Adrenal gland (tissue), 9 donors: ENCODE measurements at regions not wholly inside any gene's neighbourhood (a gene's known extent, or its start where the extent isn't known, plus 50 kb on each side); places are given as distances from the start of the nearest gene placed in this dataset.
"Not testable (repeated sequence)": the region's sequence is repeated elsewhere in the genome, so short reads cannot be mapped to it uniquely, and the experiment has no call there.

ENCODE experiments used
- DNase-seq, 7 donors: peaks; one replicate each; pipeline ENCODE4 v3.0.0-alpha.2; 2019 to 2020
- H3K27ac ChIP-seq, 5 donors: fragments of 200-600 bp; sonication (generic) in 4 of 5; 1 replicate in 3 of 5; 2 replicates in 2 of 5; pipeline versions ENCODE4 v1.5.1 to v1.8.0; 2016 to 2020; ENCODE audit warnings: mild to moderate bottlenecking in 1 of 5
- H3K27me3 ChIP-seq: fragments of 200-600 bp; 2 replicates; pipeline ENCODE4 v1.8.0; 2021
- H3K36me3 ChIP-seq, 2 donors: fragments of 200-600 bp; replicated peaks in 1 of 2; 1 replicate in 1 of 2; 2 replicates in 1 of 2; pipeline versions ENCODE4 v1.5.1 to v1.8.0; 2018 to 2022
- H3K4me1 ChIP-seq, 2 donors: fragments of 200-600 bp; replicated peaks in 1 of 2; 1 replicate in 1 of 2; 2 replicates in 1 of 2; pipeline versions ENCODE4 v1.5.1 to v1.8.0; 2018 to 2021
- H3K4me3 ChIP-seq, 4 donors: fragments of 200-600 bp; sonication (generic) in 3 of 4; one replicate each; pipeline ENCODE4 v1.5.1; 2016 to 2018
- H3K9me3 ChIP-seq, 3 donors: fragments of 200-600 bp; sonication (generic) in 1 of 3; replicated peaks in 1 of 3; 1 replicate in 2 of 3; 2 replicates in 1 of 3; pipeline versions ENCODE4 v1.5.1 to v1.8.0; 2016 to 2021
- POLR2A ChIP-seq, 2 donors: fragments of 450-650 bp; IDR thresholded peaks; one replicate each; pipeline ENCODE4 v1.6.1; 2017; ENCODE audit warnings: antibody characterized with exemption in 2 of 2, mild to moderate bottlenecking in 2 of 2, moderate library complexity in 1 of 2
- WGBS, 4 donors: extraction: QIAGEN DNeasy Blood & Tissue Kit in 2 of 4; methylation state at CpG; one replicate each; pipeline versions ENCODE4 v1.1.5 to v1.1.7; 2013 to 2017; 5-methylcytosine and 5-hydroxymethylcytosine counted together
- intact Hi-C, 2 donors: fragments of 100-400 bp; cut with DNase I; formaldehyde crosslinking; loops; one replicate each; pipeline versions ENCODE4 v1.14.1 to v1.15.0; 2022 to 2023
- TF ChIP-seq, protein P1 (sequence below), 6 experiments: fragments of 450-650 bp in 4 of 6; fragments of 200-600 bp in 2 of 6; sonication (generic) in 1 of 6; IDR thresholded peaks; 1 replicate in 5 of 6; 2 replicates in 1 of 6; pipeline versions ENCODE4 v1.5.1 to v1.8.0; 2016 to 2021; ENCODE audit warnings: antibody characterized with exemption in 6 of 6, mild to moderate bottlenecking in 2 of 6, moderate library complexity in 1 of 6
- donor health status: healthy with polysubstance abuse.
- donor health status: Bipolar disorder and iron deficiency.
- donor health status: DM: yes; HTN: yes; CAD: no.
- donor health status: DM: no; HTN: no; CAD: no.
- donor health status: DM: no; HTN: no; CAD: no.

GRCh38 chr1:55793856-55794255, 578.7 kb upstream of the USP24 start:
- TF ChIP-seq, protein P1, sequence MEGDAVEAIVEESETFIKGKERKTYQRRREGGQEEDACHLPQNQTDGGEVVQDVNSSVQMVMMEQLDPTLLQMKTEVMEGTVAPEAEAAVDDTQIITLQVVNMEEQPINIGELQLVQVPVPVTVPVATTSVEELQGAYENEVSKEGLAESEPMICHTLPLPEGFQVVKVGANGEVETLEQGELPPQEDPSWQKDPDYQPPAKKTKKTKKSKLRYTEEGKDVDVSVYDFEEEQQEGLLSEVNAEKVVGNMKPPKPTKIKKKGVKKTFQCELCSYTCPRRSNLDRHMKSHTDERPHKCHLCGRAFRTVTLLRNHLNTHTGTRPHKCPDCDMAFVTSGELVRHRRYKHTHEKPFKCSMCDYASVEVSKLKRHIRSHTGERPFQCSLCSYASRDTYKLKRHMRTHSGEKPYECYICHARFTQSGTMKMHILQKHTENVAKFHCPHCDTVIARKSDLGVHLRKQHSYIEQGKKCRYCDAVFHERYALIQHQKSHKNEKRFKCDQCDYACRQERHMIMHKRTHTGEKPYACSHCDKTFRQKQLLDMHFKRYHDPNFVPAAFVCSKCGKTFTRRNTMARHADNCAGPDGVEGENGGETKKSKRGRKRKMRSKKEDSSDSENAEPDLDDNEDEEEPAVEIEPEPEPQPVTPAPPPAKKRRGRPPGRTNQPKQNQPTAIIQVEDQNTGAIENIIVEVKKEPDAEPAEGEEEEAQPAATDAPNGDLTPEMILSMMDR (IDR thresholded peaks at IDR 0.05), result no peak
- TF ChIP-seq POLR2A (IDR thresholded peaks at IDR 0.05), result no peak
- WGBS, 4 donors, result 76 to 94% (median 91%) methylated on average over 4 to 6 of the region's 6 CpGs
- Histone ChIP-seq H3K9me3 (no peaks in the 10 kb centered on the region), H3K36me3 (no peaks in the 10 kb centered on the region), H3K4me1 (no peaks in the 10 kb centered on the region), H3K27ac (no peak overlapping the region), H3K27me3 (no peaks in the 10 kb centered on the region), H3K4me3 (no peak overlapping the region)
- DNase-seq, result no peak
- intact Hi-C loops, result no loop called here

DNA sequence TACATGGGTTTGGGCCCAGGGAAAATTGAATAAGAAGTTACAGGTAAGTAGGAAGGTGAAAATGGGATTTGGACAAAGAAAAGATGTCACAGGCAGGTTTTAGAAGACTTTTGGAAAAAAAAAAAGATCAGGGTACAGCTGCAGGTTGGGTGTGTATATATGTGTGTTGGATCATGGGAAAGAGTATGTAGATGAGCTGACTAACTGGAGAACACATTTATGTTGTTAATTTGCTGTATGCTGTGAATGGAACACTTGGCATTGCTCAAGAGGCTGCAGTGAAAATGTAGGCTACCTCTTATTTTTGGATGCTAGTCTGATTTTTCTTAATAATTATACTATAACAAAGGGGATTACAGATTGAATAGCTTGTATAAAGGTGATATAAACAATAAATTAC, 577.7 kb upstream of the USP24 start:
- no peak overlapping the region for H3K27ac ChIP-seq
- H3K27me3 ChIP-seq, result no peaks in the 10 kb centered on the region
- intact Hi-C loops, result no loop called here
- no peaks in the 10 kb centered on the region for H3K9me3 ChIP-seq
- H3K36me3 ChIP-seq, result no peaks in the 10 kb centered on the region
- no peak for DNase-seq
- no peaks in the 10 kb centered on the region for H3K4me1 ChIP-seq
- no peak overlapping the region for H3K4me3 ChIP-seq
- no peak for TF ChIP-seq POLR2A (IDR thresholded peaks at IDR 0.05)
- TF ChIP-seq, protein P1 (IDR thresholded peaks at IDR 0.05), result no peak

DNA sequence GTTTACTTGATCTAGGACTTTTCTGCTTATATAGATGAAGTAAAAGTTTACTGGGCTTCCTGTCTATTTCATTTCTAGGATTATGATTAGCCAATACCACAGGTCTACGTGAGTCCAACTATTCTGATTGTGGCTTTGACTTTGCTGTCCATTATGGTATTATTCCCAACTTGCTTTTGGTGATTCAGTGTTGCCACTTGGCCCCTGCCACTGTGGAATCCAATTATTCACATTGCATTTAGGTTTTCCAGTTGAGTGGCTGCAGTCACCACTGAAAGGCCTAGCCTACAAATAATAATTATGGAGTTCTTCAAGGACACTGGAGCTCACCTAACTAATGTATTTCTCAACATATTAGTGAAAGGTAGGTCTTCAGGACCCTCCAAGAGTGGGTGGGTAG, 574.3 kb upstream of the USP24 start:
- H3K27ac ChIP-seq, result no peak overlapping the region
- intact Hi-C loops, result no loop called here
- no peaks in the 10 kb centered on the region for H3K9me3 ChIP-seq
- 86 to 100% (median 92%) methylated on average over 1 of the region's 1 CpG for WGBS, 4 donors
- DNase-seq, result no peak
- no peak overlapping the region for H3K4me3 ChIP-seq
- no peaks in the 10 kb centered on the region for H3K4me1 ChIP-seq
- TF ChIP-seq POLR2A (IDR thresholded peaks at IDR 0.05), result no peak
- TF ChIP-seq, protein P1 (IDR thresholded peaks at IDR 0.05), result no peak
- no peaks in the 10 kb centered on the region for H3K36me3 ChIP-seq
- no peaks in the 10 kb centered on the region for H3K27me3 ChIP-seq

DNA sequence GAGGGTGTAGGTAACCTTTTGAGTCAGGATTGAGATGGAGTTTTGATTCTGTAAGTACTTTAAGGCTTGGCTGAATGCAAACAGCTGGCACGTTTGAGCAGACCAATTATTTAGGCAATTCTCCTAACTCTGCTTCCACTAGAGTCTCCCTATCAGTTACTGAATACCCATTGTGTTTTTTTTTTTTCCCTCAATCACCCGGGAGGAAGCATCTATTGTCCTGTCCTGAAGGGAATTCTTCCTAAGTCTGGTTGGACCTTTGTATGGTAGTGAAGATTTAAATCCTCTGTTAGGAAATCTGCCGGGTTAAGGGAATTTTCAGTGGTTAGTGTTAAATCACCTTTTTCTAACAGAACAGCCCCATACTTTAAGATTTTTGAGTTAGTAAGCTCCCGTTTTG, 571.2 kb upstream of the USP24 start:
- no peaks in the 10 kb centered on the region for H3K36me3 ChIP-seq
- H3K27ac ChIP-seq, result no peak overlapping the region
- H3K4me3 ChIP-seq, result no peak overlapping the region
- H3K9me3 ChIP-seq, result no peaks in the 10 kb centered on the region
- no peak for DNase-seq
- no peaks in the 10 kb centered on the region for H3K4me1 ChIP-seq
- WGBS, 4 donors, result 47 to 64% (median 55%) methylated on average over 4 of the region's 4 CpGs
- no peaks in the 10 kb centered on the region for H3K27me3 ChIP-seq
- intact Hi-C loops, result no loop called here
- no peak for TF ChIP-seq POLR2A (IDR thresholded peaks at IDR 0.05)
- TF ChIP-seq, protein P1 (IDR thresholded peaks at IDR 0.05), result no peak

GRCh38 chr1:55784941-55785450, 569.8 kb upstream of the USP24 start:
- H3K4me1 ChIP-seq, H3K4me3 ChIP-seq, H3K36me3 ChIP-seq, H3K9me3 ChIP-seq, DNase-seq, H3K27ac ChIP-seq, H3K27me3 ChIP-seq, intact Hi-C loops: not testable (repeated sequence)
- 78 to 86% (median 80%) methylated on average over 6 of the region's 6 CpGs for WGBS, 4 donors
